ENCODE measurements at regions not wholly inside any gene's neighbourhood (a gene's known extent, or its start where the extent isn't known, plus 50 kb on each side); places are given as distances from the start of the nearest gene placed in this dataset.
"Not testable (repeated sequence)": the region's sequence is repeated elsewhere in the genome, so short reads cannot be mapped to it uniquely, and the experiment has no call there.

DNA sequence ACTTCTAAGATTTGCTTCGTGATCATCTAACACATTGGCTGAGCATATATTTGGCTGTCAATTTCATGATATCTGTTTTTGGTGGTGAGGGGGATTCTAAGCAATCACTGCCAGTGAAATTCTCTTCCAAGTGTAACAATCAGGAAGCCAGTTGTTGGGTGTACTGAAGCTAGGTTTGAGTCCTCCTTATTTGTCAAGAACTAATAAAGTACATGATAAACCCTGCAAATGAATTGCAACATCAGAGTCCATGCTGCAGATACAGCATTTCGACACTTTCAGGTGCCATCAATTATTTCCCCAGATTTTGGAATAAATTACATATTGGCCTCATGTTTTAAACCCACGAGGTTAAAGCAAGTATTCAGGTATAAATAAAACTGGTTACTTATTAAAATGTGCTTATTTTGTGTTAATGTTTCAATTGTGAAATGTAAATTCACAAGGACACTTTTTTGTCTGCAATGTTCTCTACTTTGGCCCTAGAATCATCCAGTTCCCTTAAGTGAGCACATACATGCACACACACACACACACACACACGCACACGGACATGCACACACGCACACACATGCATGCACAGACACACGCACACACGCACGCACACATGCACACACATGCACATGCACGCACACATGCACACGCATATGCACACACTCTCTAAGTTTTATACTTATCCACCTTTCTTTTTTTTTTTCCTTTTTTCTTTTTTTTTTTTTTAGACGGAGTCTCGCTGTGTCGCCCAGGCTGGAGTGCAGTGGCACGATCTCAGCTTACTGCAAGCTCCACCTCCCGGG is 510.2 kb upstream of the KLF6 start:
- CTCF ChIA-PET, result no interaction called here
- POLR2A ChIA-PET, result no interaction called here

DNA sequence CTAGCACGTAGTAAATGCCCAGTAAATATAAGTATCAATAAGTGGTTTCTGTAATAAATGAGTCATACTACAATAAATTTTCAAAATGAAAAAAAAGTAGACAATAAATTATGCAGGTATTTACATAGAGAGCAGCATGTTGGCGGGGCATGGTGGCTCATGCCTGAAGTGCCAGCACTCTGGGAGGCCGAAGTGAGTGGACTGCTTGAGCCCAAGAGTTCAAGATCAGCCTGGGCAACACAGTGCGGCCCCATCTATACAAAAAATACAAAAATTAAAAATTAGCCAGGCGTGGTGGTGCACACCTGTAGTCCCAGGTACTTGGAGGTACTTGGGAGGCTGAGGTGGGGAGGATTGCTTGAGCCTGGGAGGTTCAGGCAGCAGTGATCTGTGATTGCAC is 509.3 kb upstream of the KLF6 start:
- POLR2A ChIA-PET, result no interaction called here
- CTCF ChIA-PET, result no interaction called here

DNA sequence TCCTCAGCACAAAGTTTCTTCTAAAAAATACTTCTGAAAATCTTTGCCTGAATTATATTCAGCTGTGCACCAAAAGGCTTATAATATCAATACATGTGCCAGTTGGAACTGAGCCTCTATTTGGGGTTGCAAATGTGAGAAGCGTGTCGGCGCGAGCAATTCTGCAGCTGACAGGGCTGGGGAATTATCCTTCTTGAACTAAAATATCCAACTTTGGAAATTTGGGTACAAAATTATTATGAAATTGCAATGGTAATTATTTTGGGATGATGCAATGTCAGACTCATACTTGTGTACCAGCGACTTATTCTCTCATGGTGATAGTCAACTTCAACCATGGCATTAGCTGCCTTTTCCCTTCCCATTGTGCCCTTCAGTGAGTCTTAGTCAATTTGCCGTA is 507.0 kb upstream of the KLF6 start:
- CTCF ChIA-PET, result no interaction called here

DNA sequence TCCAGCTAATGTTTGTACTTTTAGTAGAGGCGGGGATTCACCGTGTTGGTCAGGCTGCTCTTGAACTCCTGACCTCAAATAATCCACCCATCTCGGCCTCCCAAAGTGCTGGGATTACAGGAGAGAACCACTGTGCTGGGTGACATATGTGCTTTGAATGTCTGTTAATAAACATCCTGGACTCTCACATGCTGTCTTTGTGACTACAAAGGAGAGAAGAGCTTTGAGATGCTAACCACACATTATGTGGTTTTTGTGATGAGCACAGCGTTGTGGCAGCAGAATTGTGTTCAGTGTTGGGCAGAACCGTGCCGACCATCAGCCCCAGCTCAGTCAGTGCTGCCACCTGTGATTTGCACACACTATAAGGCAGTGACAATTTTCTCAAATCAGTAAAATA is 500.1 kb upstream of the KLF6 start:
- ChIA-PET POLR2A (no interaction called here), CTCF (no interaction called here)

More for the DNA sequence above, 507.0 kb upstream of the KLF6 start:
- POLR2A ChIA-PET, result no interaction called here

DNA sequence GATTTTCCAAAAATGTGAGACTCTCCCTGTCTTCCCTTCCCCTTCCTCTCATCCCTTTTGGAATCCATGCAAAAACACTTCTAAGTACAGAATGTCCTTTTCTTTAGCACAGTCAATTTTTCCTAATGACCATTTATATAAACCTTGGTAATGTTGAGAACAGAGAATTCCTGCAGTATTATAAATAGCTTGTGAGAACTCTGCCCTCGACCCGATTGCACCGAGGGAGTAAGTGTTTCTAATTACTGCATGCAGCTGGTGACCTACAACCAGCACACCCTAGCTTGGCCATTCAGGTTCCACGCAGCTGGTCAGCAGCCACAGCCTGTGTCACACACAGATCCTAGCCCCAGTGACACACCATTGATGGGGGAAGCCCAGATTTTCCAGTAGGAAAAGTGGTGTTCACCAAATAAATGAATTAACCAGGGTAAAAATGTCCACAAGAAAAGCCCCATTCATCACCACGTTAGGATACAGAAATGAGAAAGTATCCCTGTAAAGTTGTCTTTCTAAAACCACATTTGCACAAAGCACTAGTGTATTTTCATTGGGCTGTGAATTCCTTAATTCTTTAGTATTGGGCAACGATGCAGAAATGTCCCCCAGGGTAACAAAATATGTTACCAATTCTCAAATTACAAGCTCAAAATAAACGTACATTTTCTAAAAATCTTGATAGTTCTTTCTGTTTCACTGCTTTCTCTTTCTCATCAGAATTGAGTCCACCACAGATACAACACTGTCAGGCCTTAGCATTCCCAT is 499.0 kb upstream of the KLF6 start:
- CTCF ChIA-PET, result no interaction called here
- POLR2A ChIA-PET, result interaction anchor here (0.5 kb wide), 1 partner anchor 413 kb away, joined by 3 read pairs; no protein-coding TSS in a partner anchor

DNA sequence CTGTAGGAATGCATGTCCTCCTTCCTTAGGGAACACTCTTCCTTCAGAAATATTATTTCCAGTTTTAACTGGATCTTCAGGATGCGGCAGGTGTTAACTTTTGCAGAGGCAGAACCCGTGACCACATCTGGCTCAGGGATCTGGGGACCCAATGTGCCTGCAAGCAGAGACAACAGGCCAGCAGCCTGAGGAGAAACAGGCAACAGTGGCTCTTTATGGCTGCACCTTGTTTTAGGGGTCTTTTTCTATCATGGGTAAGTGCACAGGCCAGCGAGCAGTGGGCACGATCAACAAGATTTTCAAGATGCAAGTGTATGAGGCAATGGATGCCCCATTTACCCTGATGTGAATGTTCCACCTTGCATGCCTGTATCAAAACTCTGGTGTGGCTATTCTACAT is 497.5 kb upstream of the KLF6 start:
- ChIA-PET CTCF (no interaction called here), POLR2A (no interaction called here)

DNA sequence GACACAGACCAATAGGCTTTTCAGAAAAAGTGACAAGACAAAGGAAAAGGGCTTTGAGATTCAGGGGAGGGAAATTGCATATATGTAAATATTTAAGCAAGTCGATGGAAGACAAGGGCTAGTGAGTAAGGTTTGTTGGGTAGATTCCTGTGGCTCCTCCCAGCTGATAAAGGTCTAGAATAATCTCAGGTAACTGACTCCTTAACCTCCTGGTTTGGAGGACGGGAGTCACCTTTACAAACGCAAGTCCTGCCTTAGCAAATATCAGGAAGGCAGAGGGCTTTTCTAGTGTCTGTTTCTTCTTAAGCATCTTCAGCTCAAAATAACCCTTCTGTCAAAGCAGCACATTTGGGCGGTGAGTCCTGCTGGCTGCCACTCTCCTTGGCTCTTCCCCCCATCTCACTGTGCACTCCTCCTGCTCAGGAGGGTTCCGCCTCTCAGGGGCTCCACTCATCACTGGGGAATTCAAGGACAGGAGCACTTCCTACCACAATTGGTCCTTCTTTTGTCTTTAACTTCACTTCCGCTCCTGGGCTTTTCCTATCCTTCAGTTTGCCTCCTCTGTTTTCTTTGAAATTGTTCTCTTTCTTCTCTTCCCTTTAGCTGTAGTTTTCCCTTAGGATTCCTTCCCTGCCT is 496.3 kb upstream of the KLF6 start:
- ChIA-PET POLR2A (no interaction called here), CTCF (no interaction called here)

DNA sequence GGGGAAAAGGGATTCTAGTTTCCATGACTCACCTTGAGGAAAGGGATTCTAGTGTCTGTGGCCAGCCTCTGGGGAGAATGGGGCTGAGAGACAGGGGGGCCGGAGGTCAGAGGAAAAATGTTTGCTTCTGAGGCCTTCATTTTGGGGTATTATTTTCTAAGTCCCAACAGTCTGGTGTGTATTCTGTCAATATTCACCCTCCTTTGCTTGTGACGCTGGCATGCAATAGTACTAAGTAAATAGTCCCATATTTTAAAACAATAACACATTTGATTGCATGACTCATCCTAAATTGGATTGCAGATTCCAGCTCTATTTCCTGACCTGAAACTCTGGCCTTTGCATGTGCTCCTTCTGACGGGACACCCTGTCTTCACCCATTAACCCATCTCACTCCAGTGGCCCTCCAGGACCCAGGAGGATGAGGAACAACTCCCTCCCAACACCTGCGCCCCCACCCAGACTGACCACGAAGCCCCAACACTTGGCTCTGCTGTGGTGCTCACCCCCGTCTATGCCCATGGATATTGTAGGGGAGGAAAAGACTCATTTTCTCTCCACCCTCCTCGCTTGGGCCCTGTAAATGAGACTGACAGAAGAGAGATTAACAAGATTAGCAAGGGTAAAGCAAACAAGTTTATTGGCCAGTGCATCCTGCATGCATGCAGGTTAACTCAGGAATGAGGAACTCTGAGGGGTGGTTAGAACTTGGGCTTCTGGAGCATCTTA is 495.6 kb upstream of the KLF6 start:
- CTCF ChIA-PET, result no interaction called here
- POLR2A ChIA-PET, result no interaction called here

DNA sequence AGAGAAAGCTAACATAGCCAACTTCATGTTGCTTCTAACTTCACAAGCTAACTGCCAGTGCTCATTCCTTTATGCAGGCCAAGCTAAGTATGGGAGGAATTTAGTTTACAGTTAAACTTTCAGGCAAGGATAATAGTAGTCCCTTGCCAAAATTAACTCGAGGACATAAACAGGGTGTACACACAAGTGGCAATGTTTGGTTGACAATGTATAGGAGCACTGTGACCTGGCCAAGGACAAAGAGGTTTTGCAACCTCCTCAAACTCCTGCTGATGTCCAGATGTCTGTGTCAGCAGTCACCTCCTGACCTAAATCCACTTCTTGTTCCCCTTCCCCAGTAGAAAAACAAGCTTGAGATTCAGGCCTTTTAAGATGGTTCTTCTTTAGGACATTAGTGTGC is 494.6 kb upstream of the KLF6 start:
- POLR2A ChIA-PET, result no interaction called here
- CTCF ChIA-PET, result no interaction called here

DNA sequence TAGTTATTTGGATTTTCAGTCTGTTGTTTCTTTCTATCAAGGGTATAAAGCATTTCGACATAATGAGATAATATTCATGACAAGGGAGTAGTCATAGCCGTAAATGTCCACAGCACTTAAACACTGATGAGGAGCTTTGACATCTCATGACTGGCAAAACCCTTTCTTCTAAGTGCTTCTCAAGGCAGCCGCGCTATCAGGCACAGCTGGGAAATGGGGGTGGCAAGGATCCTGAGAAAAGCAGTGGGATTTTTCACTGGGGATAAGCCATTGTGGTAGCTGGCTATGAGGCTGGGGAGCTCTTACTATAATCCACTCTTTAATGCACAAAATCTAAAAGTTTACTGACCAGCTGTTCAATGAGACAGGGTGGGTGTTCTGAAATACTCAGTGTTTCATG is 493.2 kb upstream of the KLF6 start:
- ChIA-PET POLR2A (no interaction called here), CTCF (no interaction called here)

DNA sequence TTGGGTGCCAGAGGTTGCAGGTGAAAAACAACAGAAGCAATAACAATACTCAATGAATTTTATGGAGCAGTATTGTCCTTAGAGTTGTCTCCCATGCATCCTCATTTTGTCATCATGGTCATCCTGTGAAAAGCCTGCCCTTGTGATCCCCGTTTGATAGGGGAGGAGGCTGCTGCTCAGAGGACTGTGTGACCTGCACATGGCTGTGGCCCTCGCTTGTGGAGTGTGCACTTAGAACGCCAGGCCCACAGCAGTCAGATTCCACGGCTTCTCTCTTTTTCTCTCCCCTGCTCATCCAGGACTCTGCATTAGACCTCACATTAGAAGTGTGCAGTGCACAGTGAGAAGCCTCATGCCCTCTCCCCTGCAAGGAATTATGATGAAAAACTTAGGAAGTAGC is 491.1 kb upstream of the KLF6 start:
- POLR2A ChIA-PET, result no interaction called here
- CTCF ChIA-PET, result no interaction called here

DNA sequence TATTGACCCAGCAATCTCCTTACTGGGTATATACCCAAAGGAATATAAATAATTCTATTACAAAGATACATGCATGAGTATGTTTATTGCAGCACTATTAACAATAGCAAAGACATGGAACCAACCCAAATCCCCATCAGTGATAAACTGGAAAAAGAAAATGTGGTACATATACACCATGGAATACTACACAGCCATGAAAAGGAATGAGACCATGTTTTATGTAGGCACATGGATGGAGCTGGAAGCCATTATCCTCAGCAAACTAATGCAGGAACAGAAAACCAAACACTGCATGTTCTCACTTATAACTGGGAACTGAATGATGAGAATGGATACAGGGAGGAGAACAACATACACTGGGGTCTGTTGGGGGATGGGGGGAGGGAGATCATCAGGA is 489.7 kb upstream of the KLF6 start:
- CTCF ChIA-PET, result not testable (repeated sequence)

DNA sequence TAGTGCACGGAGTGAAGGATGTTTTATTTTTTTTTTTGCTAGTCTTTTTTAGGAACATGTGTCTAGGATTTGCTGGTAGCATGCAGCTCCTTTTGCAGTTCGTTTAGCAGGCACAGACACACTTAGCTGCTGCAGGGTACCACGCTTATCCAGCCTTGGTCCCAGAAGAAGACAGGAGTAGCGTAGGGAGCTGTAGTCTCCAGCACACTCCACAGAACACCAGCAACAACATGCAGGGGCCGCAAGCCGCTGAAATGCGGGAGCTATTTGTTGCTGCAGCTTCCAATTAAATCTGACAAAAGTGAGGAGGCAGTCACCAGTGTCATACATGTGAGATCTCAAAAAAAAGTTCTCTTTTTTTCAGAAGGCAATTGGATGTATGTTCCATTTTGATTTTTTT is 486.2 kb upstream of the KLF6 start:
- CTCF ChIA-PET, result no interaction called here
- POLR2A ChIA-PET, result no interaction called here

More for the DNA sequence above, 489.7 kb upstream of the KLF6 start:
- POLR2A ChIA-PET, result not testable (repeated sequence)

DNA sequence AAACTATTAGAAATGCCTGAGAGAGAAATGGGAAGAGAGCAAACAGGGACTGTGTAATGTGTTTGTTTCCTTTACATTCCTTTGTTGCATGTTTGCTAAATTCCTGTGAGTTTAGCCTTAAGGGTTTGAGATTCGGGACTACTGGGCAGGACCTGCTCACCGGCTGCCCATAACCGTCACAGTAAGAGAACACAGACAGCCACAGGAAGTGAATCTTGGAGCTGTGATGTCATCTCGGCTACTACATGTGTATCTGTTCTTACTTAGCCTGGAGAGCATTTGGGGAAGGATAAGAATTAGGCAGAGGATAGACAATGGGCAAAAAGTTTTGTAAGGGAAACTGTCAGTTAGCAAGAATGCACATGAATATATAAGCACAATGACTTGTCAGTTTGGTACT is 485.1 kb upstream of the KLF6 start:
- ChIA-PET CTCF (no interaction called here), POLR2A (no interaction called here)

DNA sequence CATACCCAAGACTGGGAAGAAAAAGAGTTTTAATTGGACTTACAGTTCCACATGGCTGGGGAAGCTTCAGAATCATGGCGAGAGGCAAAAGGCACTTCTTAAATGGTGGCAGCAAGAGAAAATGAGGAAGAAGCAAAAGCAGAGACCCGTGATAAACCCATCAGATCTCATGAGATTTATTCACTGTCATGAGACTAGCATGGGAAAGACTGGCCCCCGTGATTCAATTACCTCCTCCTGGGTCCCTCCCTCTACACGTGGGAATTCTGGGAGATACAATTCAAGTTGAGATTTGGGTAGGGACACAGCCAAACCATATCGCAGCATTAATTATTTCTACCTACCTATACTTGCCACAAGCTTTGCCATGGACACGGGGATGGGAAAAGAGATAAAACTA is 483.5 kb upstream of the KLF6 start:
- POLR2A ChIA-PET, result not testable (repeated sequence)

DNA sequence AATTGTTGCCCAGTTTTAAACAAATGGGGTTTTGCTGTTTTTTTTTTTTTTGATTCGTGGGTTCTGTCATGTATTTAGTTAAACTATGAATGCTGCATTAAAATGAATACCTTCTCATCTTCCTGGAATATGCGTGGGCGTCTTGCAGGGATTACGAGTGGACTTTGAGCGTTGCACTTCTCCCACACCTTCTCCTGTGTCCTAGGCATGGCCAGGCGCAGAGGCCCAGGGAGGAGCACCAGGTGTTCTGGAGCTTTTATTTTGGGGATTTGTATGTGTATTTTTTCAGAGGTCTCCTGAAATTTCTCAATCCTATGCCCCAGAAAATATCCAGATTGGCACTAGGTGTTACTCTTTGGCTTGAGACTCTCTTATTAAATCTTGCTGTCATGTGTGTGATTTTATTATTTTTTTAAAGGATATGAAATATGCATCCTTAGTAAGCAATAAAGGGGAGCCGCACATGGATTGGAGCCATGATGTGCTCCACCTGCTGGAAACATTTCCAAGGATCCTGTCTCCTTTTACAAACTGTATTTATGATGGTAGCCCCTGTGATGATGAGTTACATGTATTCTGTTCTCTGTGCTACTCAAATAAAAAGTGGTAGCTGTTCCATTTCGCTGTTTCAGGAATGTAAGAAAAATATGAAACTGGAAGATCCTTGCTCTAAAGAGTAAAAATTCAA is 482.2 kb upstream of the KLF6 start:
- POLR2A ChIA-PET, result no interaction called here
- CTCF ChIA-PET, result no interaction called here

More for the DNA sequence above, 483.5 kb upstream of the KLF6 start:
- CTCF ChIA-PET, result not testable (repeated sequence)

DNA sequence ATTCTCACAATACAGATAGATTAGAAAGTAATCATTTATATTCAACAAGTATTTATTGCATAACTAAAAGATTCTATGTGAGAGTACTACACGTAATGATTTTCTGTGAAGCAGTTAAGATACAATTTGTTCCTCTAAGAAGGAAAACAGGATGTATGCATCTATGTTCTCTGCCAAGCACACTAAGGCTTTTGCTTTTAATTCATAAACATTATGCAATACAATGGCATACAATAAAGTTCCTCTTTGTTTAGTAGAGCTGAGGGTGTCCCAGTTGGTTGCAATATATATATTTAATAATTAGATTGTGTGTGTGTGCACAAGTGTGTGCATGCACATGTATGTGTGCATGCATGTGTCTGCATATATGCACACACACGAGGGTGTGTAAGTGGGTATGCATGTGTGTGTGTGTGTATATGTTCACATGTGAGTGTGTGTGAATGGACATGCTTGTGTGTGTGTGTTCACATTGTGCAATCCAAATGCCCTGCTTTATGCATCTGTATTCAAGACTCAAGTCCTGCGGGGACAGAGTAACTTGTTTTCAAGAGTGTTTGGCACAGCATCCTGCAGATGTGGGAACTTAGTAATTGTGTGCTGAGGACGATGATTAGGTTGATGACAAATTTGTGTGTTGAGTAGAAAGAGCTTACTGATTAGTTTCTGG is 481.5 kb upstream of the KLF6 start:
- POLR2A ChIA-PET, result no interaction called here
- CTCF ChIA-PET, result no interaction called here

DNA sequence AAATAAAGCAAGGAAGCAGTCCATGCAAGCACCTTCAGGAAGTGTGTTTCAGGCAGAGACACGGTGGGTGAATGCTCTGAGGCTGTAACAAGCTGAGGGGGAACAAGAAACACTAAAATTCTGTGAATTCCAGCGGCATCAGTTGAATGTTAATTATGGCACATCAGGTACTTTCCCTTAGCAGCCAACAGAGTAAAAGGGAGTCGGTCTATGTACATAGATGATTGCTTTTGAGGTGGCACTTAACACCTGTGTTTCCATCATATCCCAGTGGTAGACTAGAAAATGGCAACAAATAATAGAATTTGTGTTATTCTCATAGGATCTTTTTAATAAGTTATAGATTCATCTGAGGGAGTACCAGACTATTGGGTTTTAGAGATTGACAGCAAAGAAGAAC is 481.0 kb upstream of the KLF6 start:
- ChIA-PET POLR2A (interaction anchor here (0.6 kb wide), 1 partner anchor 319 kb away, joined by 13 read pairs; no protein-coding TSS in a partner anchor), CTCF (no interaction called here)

DNA sequence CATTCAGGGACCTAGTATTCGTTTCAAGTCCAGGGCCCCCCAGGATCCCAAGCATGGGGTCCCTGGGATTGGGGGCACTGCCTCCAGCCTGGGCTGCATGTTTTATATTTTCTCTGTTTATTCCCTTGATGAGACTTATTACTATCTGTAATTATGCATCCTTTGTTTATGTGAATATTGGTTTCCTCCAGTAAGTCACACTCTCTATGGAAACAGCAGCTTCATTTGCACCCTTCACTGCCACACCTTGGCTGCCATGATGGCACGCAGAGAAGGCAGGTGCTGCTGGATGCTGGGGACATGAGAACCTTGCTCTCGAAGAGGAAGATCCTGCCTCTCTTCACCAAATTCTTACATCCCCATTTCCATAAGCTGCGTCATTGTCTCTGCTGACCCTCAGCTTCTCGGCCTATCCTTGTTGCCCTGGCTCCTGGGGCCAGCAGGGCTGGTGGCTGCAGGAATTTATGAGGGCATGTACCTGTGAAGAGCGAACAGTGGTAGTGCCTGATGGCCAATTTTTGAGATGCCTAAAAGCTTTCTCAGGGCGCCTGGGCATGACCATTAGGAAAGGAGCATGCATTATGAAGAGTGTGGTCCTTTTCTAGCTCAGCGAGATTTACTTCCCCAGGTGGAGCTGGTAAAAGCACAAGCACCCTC is 479.3 kb upstream of the KLF6 start:
- POLR2A ChIA-PET, result no interaction called here
- CTCF ChIA-PET, result no interaction called here

Data from activated CD8-positive, alpha-beta memory T cell treated with anti-CD3 and anti-CD28 coated beads for 36 hours (primary cell).